GM19455 (cell line): ENCODE measurements at regions not wholly inside any gene's neighbourhood (a gene's known extent, or its start where the extent isn't known, plus 50 kb on each side); places are given as distances from the start of the nearest gene placed in this dataset.

Experiments
- ATAC-seq: cut with Tn5 transposase; IDR thresholded peaks from one replicate; pipeline ENCODE4 v1.9.1; 2021; ENCODE audit not compliant: unreplicated experiment

DNA sequence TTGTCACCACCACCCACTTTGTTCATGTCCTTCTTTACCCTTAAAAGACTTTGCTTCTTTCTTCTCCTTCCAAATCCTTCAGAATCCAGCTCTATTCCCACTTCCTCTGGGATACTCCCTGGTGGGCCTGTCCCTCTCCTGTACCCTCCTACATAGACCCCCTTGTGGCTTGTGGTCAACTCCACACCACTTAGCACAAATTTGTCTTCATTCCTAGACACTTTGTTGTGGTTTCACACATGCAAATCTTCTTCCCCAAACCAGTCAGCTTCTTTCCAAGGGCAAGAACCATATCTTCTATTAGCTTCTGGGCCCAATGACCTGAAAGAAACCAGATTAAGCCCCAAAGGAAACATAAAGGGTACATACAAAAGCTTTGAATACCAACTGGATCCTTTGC is 342.4 kb downstream of the TNS1 start:
- no peak for ATAC-seq

DNA sequence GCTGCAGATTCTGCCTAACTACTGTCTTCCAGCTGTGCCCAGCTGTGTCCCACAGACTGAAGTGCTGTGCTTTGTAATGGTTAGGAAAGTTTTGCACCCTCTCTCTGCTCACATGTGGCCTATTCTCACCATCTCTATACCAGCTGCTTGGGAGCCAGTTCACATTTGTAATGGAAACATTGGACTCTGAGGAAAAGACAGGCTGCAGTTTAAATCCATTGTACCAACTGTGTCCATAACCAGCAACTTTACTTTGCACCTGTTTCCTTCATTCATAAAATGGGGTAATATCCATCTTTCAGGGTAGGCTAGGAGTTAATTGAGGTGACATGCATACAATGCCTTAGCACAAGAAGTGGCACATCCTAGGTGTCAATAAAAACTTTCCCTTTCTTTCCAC is 344.0 kb downstream of the TNS1 start:
- ATAC-seq, result no peak

DNA sequence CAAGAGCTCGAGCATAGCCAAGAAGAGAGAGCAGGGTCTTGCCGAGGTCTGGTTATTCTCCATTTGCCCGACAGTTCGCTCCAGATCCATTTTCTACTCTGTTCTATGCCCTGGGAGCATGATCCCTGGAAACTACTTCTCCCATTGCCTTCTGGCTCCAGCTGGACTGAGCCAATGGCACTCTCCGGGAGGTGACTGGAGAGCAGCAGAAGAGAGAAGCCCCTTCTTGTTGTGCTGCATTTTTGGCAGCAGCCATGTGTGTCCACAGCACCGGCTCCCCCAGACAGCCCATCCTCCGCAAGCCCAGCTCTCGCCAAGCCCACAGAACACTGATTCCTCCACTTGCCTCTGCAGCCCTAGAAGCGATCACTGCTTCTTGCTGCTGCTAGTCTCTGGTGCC is 345.5 kb downstream of the TNS1 start:
- ATAC-seq, result no peak

DNA sequence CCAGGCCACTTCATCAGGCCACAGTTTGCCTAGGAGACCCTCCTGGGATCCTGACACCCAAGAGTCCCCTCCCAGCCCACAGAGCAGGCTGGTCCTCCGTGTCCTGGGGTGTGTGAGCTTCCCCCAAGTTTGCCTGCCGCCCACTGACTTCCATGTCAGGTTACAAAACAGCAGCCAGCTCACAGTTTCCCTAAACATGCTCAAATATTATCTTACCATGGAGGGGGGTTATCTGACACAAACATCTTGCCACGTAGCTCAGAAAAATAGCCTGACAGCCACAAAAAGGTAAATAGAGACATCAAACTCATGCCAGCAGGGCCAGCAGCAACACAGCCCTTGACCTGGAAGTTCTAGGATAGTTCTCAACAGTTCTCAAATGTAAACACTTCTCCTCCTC is 346.5 kb downstream of the TNS1 start:
- ATAC-seq, result no peak

DNA sequence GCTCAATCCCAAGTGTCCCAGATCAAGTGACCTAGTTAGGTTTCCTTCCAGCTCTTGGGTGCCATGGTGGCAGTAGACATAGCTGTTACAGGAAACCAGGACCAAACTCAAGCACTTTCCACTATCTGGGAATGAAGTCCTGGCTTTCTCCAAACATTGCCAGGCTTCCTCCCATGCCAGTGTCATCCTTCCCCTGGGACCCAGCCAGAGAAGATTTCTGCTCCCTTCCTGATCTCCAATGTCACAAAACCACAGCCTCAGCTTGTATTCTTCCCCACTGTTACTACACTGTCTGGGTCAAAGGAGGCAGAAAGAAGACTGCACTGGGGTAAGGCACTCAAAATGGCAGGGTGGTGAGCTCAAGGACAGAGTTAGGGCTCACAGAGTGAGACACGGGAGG is 347.1 kb downstream of the TNS1 start:
- no peak for ATAC-seq

DNA sequence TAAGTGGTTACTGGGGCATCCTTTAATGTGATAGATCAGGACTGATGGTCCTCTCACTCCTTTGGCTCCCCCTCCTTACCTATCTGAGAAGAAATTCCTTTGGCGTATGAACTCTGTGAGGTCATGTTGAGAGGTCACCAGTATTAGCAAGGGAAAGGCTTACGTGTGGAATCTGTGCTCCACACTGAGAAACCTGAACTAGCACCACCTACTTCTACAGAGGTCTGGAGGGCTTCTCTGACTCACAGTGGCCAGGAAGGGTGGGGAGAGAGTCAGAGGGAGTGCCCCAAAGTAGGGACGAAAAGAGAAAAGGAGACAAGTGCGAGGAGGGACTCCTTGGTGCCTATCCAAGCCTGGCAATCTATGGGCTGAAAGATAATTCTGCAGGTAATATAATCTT is 348.6 kb downstream of the TNS1 start:
- no peak for ATAC-seq

DNA sequence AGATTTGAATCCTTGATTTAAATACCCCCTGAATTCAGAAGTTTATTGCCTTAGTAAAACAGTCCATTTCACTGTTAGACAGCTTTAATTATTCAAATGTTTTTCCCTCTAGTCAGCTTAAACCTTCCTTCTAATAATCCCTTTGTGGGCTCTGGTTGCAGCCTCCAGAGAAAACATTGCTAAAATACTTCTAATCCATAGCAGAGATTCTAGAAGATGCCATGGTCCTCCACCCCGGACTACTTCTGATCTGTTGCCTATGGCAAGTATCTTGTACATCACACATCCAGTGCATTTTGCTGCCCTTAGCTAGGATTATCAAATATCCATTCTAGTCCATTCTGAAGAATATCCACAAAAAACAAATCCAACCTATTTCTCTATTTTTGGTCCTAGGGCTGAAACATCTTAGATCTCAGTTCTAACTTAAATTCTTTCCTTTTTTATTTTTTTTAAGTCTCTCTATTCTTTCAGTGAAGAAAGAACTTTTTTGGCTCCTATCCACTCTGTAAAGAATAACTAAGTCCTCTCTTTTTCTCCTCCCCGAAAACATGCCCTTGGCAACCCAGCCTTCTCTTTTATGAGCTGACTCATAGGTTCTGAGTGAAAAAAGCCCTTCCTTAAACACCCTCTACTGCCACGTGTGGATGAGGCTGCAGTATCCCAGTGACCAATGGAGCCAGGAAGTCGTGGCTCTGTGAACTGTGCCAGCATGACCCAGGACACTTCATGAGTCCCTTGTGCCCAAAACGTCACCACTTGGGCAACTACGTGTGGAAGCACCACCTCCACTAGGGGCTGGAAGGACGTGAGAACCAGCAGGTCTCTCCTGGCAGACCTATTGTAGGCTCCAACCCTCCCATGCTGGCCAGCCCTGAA is 349.8 kb downstream of the TNS1 start:
- no peak for ATAC-seq

DNA sequence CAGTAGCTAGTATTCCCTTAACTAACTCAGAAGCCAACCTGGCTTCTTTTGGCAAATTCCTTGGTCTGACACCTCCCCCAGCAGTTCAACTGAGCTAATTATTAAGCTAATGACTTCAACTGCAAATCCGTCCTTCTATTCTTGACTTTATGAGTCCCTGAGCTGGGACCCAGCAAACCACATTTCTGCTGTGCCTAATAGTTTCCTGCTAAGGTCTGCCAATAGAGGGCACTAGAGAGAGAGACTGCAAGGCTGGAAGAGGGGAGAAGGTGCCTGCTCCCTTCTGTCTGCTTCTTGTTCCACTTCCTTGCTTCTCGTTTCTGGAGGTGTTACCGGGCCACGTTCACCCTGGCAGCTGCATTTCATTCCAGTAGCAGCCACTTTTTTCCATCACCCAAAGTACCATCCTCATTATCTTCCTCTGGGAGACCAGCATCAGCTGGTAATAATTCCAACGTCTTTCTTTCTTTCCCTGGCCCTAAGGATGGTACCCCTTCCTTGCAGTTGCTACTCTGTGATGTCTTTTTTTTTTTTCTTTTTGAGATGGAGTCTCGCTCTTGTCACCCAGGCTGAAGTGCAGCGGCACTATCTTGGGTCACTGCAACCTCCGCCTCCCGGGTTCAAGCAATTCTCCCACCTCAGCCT is 352.0 kb downstream of the TNS1 start:
- ATAC-seq, result no peak

DNA sequence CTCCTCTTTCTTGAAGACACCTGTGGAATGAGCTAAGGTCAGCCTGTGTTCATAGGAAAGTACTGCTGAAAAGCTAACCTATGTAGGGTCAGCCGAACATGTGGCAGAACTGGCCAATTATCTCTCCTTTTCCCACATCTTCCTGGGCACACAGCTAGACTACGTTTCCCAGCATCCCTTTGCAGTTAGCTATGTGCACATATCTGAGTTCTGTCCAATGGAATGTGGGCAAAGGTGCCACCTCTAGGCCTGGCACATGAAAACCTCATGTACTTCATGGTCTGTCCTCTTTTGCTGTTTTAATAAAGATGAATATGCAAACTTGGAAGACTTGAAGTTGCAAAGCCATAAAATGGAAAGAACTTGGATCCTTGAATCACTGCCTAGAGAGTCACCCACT is 352.6 kb downstream of the TNS1 start:
- ATAC-seq, result no peak

DNA sequence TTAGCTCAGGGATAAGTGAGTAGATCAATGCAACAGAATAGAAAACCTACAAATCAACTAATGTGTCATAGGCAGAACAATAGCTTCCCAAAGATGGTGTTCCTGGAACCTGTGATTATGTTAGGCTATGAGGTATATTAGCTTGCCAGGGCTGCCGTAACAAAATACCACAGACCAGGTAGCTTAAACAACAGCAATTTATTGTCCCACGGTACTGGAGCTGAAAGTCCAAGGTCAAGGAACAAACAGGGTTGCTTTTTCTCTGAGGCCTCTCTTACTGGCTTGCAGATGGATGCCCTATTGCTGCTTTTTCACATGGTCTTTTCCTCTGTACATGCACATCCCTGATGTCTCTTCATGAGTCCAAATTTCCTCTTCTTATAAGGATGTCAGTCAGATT is 354.9 kb downstream of the TNS1 start:
- ATAC-seq, result no peak

DNA sequence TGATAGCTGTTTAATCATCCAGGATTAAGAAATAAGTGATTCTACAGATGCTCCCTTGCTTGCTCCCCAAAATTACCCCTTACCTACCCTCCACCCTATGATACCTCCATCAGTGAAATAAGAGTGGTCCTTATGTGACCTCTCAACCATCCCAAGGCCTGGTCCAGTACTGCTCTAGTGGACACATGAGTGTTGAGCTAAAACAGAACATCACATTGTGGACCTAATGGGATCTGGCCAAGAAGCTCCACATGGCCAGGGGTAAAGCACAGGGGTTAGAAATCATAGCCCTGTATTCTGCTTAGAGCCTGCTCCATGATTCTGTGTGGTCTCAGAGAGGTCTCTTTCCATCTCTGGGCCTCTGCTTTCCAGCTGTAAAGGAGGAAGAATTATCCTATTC is 355.6 kb downstream of the TNS1 start:
- ATAC-seq, result no peak

DNA sequence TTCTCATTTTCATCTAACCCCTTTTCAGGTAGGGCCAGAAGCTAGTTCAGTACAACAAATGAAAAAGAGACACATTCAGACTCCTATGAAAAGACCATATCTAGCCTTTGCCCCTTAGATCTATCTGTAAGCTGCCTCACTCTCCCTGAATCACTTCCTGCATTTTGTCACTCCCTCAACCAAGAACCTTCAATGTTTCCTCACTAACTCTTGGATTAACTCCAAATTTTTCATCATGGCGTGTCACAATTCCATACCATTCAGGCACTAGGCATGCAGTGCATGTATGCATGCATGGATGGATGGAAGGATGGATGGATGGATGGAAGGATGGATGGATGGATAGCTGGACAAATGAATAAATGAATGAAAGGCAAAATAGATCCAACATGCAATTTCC is 356.9 kb downstream of the TNS1 start:
- no peak for ATAC-seq

DNA sequence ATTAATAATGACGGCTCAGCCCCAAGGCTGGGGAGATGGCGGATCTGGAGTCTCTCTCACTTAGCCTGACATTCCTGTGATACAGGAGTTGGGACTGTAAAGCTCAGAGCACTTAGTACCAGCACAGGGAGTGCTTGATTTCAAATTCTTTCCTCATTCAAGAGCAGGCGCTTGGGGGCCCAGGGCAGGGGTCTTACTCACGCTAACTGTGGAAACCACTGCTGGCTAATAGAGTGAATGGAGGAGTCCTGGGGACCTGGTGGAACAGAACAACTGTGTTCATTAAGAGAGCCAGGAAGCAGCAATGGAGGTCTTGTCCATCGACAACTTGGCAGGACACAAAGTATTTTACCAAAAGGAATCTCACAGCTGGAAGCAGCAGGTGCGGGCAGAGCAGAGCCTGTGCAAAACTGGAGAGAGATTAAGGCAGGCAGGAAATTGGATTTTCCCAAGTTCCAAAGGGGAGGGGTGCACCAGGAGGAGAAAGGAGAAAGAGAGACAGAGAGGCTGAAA is 358.9 kb downstream of the TNS1 start:
- ATAC-seq, result no peak

DNA sequence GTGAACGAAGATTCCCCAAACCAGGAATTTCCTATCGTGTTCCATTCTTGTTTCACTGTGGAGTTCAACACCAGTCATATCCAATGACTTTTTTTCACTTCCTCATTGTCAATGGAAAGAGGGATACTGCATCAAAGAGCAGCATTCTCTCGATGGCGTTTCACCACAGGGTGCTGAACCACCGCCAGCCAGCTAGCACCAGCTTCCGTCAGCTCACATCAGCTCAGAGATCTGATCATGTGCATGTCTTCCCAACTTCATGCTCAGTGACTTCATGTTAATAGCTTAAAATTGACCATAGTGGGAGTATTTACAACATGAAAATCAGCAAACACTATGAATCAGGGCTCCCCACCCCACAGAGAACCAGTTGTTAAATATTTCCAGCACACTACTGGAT is 359.9 kb downstream of the TNS1 start:
- ATAC-seq, result no peak

DNA sequence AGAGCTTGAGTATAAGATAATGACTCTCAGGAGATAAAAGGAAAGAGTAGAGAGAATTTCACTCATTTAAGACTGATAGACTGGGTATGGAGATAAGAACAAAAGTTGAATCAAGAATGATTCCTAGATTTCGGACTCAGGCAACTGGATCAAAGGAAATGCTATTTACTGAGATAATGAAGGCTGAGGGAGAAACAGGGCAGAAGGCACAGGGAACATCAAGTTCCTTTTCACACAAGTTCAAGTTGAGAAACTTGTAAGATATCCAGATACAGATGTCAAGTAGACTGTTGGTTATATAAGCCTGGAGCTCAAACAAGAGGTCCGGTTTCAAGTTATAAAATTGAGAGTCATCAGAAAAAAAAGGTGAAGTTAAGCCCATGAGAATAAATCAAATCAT is 360.8 kb downstream of the TNS1 start:
- no peak for ATAC-seq

DNA sequence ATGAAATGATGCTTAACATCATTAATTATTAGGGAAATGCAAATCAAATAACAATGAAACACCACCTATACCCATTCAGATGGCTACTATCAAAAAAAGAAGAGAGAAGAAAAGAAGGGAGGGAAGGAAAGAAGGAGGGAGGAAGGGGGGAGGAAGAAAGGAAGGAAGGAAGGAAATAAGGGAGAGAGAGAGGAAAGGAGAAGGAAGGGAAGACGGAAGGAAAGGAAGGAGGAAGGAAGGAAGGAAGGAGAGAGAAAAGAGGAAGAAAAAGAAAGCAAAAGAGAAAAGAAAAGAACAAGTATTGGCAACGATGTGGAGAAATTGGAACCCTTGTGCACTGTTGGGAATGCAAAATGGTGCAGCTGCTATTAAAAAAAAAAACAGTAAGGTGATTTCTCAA is 363.3 kb downstream of the TNS1 start:
- ATAC-seq, result no peak

DNA sequence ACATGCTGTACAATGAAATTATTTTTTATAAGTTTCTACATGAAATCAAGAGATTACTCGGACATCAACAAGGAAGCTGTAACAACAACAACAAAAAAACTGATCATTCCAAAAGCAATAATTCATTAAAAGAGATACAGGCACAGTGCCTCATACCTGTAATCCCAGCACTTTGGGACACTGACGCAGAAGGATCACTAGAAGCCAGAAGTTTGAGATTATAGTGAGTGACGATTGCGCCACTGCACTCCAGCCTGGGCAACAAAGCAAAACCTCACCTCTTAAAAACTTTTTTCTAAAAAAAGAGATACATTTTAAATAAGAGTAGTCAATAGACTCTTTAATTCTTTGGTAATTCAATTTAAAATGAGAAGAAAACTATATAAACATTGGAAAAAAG is 364.3 kb downstream of the TNS1 start:
- ATAC-seq, result no peak

DNA sequence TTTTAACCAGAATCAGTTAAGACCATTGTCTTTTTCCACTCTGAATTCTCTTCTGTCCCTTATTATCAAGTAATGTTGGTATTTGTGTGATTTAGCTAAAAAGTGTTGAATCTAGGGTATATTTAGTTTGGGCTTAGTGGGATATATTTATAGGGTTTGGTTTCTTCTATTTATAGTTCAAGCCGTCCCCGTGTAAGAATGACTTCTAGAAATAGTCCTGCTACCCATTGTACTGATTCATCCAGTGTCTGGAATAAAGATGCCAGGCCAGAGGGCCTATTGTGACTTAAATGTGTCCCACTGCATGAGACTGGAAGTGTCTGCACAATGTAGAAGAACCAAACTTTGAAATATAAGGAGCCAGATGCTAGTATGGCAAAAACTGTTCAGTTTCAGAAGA is 364.8 kb downstream of the TNS1 start:
- no peak for ATAC-seq

DNA sequence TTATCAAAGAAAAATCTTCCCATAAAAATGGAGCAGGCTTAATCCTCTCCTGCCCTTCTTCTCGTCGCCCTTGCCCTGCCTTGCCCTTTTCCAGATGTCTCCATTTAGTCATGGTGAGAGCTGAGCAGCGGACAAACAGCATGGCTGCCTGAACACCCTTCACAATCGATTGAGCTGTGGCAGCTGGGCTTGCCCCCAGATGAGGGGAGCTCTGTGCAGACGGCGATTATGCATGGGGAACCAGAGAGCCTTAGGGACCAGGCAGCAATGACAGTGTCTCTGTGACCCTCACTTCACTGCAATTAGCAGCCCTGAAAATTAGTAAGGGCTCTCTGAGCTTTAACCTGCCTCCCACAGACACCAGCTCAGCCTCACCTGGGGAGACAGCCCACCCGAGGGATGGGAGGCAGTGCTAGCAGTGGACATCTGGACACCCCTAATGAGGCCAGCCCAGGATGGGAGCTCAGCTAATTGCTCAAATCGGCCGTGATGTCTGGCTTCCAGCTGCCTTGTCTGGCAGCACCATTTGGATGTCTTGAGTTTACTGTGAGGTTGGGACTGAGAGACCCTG is 365.7 kb downstream of the TNS1 start:
- no peak for ATAC-seq

DNA sequence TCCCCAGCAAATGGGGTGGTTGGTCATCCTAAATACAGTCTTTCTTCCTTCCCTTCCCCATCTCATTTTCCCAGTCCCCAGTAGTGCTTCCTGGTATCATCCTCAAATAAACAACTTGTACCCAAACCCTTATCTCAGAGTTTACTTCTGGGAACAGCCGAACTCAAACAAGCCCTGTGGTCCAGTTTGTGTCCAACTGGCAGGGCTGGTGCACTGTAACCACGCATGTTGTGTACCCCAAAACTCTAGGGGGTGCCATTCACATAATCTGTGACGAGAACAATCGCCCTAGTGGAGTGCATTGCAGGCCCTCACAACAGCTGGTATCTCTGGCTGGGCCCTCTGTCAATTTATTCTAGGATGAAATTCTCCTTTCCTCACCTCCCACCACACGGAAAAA is 366.2 kb downstream of the TNS1 start:
- ATAC-seq, result no peak

DNA sequence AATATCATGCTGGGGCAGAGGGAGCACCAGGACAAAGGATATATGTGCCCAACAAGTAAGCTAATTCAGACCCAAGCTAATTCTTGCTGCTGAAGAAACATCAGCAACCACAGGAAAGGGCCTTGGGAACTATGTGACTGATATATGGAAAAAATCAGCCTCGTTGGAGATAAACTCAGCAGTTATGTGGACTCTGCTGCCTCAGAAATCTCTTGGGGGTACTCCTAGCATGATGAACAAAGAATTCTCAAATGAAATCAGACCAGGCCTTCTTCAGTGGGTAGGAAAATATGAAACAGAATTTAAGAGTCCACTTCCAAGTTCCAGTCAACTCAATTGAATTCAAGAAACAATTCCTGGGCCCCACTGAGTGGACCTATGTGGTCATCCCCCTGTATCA is 367.9 kb downstream of the TNS1 start:
- ATAC-seq, result no peak

DNA sequence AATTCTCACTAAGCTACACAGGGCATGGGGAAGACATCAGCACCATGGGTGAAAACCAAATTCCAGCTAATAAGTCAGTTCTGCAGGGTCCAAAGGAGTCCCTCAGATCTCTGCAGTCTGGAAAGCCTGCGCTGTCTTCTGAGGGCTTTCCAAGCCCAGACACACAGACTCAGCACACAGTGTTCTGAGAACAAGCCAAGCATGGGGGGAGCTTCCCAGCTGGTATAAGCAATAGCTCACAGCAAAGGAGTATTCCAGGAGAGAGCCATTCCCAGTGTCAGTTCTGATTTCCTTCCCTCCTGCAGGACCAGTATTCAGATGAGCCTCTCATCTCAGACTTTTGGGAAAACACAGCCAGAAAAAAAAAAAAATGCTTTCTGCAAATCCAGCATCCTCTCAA is 370.8 kb downstream of the TNS1 start:
- ATAC-seq, result no peak
